ENCODE measurements at regions not wholly inside any gene's neighbourhood (a gene's known extent, or its start where the extent isn't known, plus 50 kb on each side); places are given as distances from the start of the nearest gene placed in this dataset.

DNA sequence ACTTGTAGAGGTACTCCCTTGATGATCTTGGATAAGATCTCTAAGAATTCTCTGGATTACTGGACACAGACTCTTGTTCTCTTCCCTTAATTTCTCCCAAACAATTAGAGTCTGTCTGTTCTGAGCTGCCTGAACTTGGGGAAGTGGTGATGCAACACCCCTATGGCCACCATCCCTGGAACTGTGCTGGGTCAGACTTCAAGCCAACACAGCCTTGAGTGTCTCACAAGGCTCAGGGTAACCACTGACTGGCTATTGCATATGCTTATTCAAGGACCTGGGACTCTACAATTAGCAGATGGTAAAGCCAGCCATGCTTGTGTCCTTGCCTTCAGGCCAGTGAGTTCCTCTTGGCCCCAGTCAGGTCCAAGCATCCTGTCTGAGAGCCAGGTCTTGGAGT, 504.5 kb downstream of the MAN2A1 start:
- TF ChIP-seq, protein P1, sequence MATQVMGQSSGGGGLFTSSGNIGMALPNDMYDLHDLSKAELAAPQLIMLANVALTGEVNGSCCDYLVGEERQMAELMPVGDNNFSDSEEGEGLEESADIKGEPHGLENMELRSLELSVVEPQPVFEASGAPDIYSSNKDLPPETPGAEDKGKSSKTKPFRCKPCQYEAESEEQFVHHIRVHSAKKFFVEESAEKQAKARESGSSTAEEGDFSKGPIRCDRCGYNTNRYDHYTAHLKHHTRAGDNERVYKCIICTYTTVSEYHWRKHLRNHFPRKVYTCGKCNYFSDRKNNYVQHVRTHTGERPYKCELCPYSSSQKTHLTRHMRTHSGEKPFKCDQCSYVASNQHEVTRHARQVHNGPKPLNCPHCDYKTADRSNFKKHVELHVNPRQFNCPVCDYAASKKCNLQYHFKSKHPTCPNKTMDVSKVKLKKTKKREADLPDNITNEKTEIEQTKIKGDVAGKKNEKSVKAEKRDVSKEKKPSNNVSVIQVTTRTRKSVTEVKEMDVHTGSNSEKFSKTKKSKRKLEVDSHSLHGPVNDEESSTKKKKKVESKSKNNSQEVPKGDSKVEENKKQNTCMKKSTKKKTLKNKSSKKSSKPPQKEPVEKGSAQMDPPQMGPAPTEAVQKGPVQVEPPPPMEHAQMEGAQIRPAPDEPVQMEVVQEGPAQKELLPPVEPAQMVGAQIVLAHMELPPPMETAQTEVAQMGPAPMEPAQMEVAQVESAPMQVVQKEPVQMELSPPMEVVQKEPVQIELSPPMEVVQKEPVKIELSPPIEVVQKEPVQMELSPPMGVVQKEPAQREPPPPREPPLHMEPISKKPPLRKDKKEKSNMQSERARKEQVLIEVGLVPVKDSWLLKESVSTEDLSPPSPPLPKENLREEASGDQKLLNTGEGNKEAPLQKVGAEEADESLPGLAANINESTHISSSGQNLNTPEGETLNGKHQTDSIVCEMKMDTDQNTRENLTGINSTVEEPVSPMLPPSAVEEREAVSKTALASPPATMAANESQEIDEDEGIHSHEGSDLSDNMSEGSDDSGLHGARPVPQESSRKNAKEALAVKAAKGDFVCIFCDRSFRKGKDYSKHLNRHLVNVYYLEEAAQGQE (IDR thresholded peaks at IDR 0.05; ENCODE audit: insufficient read depth in 1 of 2, low read depth in 2 of 2, low read length in 1 of 2) = no peak
- TF ChIP-seq, protein P2, sequence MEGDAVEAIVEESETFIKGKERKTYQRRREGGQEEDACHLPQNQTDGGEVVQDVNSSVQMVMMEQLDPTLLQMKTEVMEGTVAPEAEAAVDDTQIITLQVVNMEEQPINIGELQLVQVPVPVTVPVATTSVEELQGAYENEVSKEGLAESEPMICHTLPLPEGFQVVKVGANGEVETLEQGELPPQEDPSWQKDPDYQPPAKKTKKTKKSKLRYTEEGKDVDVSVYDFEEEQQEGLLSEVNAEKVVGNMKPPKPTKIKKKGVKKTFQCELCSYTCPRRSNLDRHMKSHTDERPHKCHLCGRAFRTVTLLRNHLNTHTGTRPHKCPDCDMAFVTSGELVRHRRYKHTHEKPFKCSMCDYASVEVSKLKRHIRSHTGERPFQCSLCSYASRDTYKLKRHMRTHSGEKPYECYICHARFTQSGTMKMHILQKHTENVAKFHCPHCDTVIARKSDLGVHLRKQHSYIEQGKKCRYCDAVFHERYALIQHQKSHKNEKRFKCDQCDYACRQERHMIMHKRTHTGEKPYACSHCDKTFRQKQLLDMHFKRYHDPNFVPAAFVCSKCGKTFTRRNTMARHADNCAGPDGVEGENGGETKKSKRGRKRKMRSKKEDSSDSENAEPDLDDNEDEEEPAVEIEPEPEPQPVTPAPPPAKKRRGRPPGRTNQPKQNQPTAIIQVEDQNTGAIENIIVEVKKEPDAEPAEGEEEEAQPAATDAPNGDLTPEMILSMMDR (IDR thresholded peaks at IDR 0.05) = no peak
- TF ChIP-seq POLR2AphosphoS5 (IDR thresholded peaks at IDR 0.05; ENCODE audit: low read depth, low read length) (no peak), TCF7L2 (IDR thresholded peaks at IDR 0.05; ENCODE audit: low read depth, low read length) (no peak)

Measured in Panc1 (cell line).